ENCODE measurements at regions not wholly inside any gene's neighbourhood (a gene's known extent, or its start where the extent isn't known, plus 50 kb on each side); places are given as distances from the start of the nearest gene placed in this dataset.

- no peak overlapping the region for H3K9ac ChIP-seq (ENCODE audit: low read length)
- no peak overlapping the region for H2AFZ ChIP-seq (ENCODE audit: low read length)
- CTCF ChIA-PET: no interaction called here
- H3K4me3 ChIP-seq (ENCODE audit: low read length): no peak overlapping the region
- H3F3A ChIP-seq (ENCODE audit: low read length, unreplicated experiment): no peaks in the 10 kb centered on the region
- no peaks in the 10 kb centered on the region for H3K79me2 ChIP-seq (ENCODE audit: low read length)
- no peaks in the 10 kb centered on the region for H3K36me3 ChIP-seq (ENCODE audit: low read depth, low read length)
- no peaks in the 10 kb centered on the region for H3K9me3 ChIP-seq (ENCODE audit: low read length)
- ATAC-seq (no peak), DNase-seq (no peak)
- H4K20me1 ChIP-seq (ENCODE audit: low read length): no peaks in the 10 kb centered on the region
- H3K4me1 ChIP-seq (ENCODE audit: insufficient read depth, low read length): peaks cover 26% of the 10 kb centered on the region
- no peak overlapping the region for H3K27ac ChIP-seq (ENCODE audit: low read length)
- no peak overlapping the region for H3K4me2 ChIP-seq (ENCODE audit: low read length)
- no TSS peak for BruUV-seq (replicated peaks)
- no peaks in the 10 kb centered on the region for H3K27me3 ChIP-seq (ENCODE audit: low read length)
- TF ChIP-seq EZH2 (IDR thresholded peaks at IDR 0.05; ENCODE audit: low read length, unreplicated experiment) (no peak), EZH2phosphoT487 (IDR thresholded peaks at IDR 0.05; ENCODE audit: borderline replicate concordance, low read length) (no peak)
- TF ChIP-seq, protein P1, sequence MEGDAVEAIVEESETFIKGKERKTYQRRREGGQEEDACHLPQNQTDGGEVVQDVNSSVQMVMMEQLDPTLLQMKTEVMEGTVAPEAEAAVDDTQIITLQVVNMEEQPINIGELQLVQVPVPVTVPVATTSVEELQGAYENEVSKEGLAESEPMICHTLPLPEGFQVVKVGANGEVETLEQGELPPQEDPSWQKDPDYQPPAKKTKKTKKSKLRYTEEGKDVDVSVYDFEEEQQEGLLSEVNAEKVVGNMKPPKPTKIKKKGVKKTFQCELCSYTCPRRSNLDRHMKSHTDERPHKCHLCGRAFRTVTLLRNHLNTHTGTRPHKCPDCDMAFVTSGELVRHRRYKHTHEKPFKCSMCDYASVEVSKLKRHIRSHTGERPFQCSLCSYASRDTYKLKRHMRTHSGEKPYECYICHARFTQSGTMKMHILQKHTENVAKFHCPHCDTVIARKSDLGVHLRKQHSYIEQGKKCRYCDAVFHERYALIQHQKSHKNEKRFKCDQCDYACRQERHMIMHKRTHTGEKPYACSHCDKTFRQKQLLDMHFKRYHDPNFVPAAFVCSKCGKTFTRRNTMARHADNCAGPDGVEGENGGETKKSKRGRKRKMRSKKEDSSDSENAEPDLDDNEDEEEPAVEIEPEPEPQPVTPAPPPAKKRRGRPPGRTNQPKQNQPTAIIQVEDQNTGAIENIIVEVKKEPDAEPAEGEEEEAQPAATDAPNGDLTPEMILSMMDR (conservative IDR thresholded peaks at IDR 0.05; ENCODE audit: low read depth, low read length): 0 out of 2 replicates have a peak, but pooled peaks have one; percentile 22
- POLR2A ChIA-PET (ENCODE audit: unreplicated experiment): no interaction called here
- intact Hi-C loops (cut with micrococcal nuclease): no loop called here
- no peaks in the 10 kb centered on the region for H3K9me2 ChIP-seq (replicated peaks; ENCODE audit: low read length)
Observed at GRCh38 chr11:13145461-13145860, 132.1 kb upstream of the BMAL1 start.

DNA sequence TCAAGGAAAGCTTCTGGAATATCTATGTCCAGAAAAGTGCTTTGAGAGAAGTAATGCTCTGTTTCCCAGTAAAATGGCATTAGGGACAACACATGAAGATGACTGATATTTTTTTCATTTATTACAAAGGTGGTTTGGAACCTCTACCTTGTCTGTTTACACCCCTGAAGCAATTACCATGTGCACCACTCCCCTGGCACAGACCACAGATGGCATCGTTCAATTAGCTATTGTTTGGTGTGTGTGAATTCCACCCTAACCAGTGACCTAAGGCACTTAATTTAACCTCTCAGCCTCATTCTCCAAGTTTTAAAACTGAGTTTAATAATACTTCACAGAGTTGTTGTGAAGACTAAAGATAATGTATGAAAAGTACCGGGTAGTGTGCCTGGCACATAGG lies 127.6 kb upstream of the BMAL1 start:
- Histone ChIP-seq H3K4me2 (ENCODE audit: low read length) (no peak overlapping the region), H3K9ac (ENCODE audit: low read length) (no peak overlapping the region), H3K9me2 (replicated peaks; ENCODE audit: low read length) (no peaks in the 10 kb centered on the region), H2AFZ (ENCODE audit: low read length) (no peak overlapping the region), H3K4me3 (ENCODE audit: low read length) (no peak overlapping the region), H3K36me3 (ENCODE audit: low read depth, low read length) (no peaks in the 10 kb centered on the region), H3K4me1 (ENCODE audit: insufficient read depth, low read length) (peaks cover 3% of the 10 kb centered on the region; the same call in 1 of the 2 replicates), H3F3A (ENCODE audit: low read length, unreplicated experiment) (no peaks in the 10 kb centered on the region), H3K79me2 (ENCODE audit: low read length) (no peaks in the 10 kb centered on the region), H3K27me3 (ENCODE audit: low read length) (no peaks in the 10 kb centered on the region), H4K20me1 (ENCODE audit: low read length) (no peaks in the 10 kb centered on the region), H3K9me3 (ENCODE audit: low read length) (no peaks in the 10 kb centered on the region), H3K27ac (ENCODE audit: low read length) (no peak overlapping the region)
- intact Hi-C loops (cut with micrococcal nuclease): no loop called here
- no TSS peak for BruUV-seq (replicated peaks)
- TF ChIP-seq, protein P1 (conservative IDR thresholded peaks at IDR 0.05; ENCODE audit: low read depth, low read length): no peak
- TF ChIP-seq EZH2 (IDR thresholded peaks at IDR 0.05; ENCODE audit: low read length, unreplicated experiment) (no peak), EZH2phosphoT487 (IDR thresholded peaks at IDR 0.05; ENCODE audit: borderline replicate concordance, low read length) (no peak)
- no peak for ATAC-seq
- CTCF ChIA-PET: interaction anchor here (2.6 kb wide), 1 partner anchor 186 kb away, joined by 9 read pairs; no protein-coding TSS in a partner anchor
- no peak for DNase-seq
- POLR2A ChIA-PET (ENCODE audit: unreplicated experiment): no interaction called here

DNA sequence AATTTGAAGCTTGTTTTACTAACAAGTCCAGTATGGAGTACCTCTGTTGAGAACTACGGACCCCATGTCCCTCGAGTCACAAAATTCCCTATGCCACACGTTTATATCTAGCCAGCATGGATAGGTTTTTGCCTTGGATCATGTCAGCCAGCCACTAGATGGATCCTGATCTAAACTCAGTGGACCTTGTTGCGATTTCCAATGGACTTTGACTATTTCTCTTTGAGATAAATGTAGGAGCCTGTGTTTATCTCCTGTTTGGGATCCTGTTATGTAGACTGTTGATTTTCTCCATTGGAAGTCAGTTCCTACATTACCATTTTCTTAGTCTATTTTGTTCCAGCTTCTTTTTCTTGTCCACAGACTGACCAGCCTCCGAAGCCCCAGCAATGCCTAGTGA lies 127.1 kb upstream of the BMAL1 start:
- H3K9ac ChIP-seq (ENCODE audit: low read length): no peak overlapping the region
- ATAC-seq (no peak), DNase-seq (no peak)
- no peaks in the 10 kb centered on the region for H3K9me2 ChIP-seq (replicated peaks; ENCODE audit: low read length)
- H3K9me3 ChIP-seq (ENCODE audit: low read length): no peaks in the 10 kb centered on the region
- TF ChIP-seq EZH2phosphoT487 (IDR thresholded peaks at IDR 0.05; ENCODE audit: borderline replicate concordance, low read length): no peak
- TF ChIP-seq, protein P1 (conservative IDR thresholded peaks at IDR 0.05; ENCODE audit: low read depth, low read length): no peak
- no peak for TF ChIP-seq EZH2 (IDR thresholded peaks at IDR 0.05; ENCODE audit: low read length, unreplicated experiment)
- BruUV-seq (replicated peaks): no TSS peak
- no peaks in the 10 kb centered on the region for H3K79me2 ChIP-seq (ENCODE audit: low read length)
- ChIA-PET POLR2A (ENCODE audit: unreplicated experiment) (no interaction called here), CTCF (interaction anchor here (2.6 kb wide), 1 partner anchor 187 kb away, joined by 9 read pairs; no protein-coding TSS in a partner anchor)
- H3K4me3 ChIP-seq (ENCODE audit: low read length): no peak overlapping the region
- no peak overlapping the region for H3K27ac ChIP-seq (ENCODE audit: low read length)
- no peaks in the 10 kb centered on the region for H4K20me1 ChIP-seq (ENCODE audit: low read length)
- no peaks in the 10 kb centered on the region for H3F3A ChIP-seq (ENCODE audit: low read length, unreplicated experiment)
- peaks cover 3% of the 10 kb centered on the region; the same call in 1 of the 2 replicates for H3K4me1 ChIP-seq (ENCODE audit: insufficient read depth, low read length)
- intact Hi-C loops (cut with micrococcal nuclease): no loop called here
- H3K27me3 ChIP-seq (ENCODE audit: low read length): no peaks in the 10 kb centered on the region
- no peaks in the 10 kb centered on the region for H3K36me3 ChIP-seq (ENCODE audit: low read depth, low read length)
- no peak overlapping the region for H3K4me2 ChIP-seq (ENCODE audit: low read length)
- H2AFZ ChIP-seq (ENCODE audit: low read length): no peak overlapping the region

All from PC-3 (cell line).